Upper lobe of left lung (tissue), 6 donors: ENCODE measurements at regions not wholly inside any gene's neighbourhood (a gene's known extent, or its start where the extent isn't known, plus 50 kb on each side); places are given as distances from the start of the nearest gene placed in this dataset.

Source experiments
- ATAC-seq, 2 donors: fragments of 200-7000 bp; cut with Tn5 transposase; one replicate each; pipeline ENCODE4 v1.9.1; 2022; ENCODE audit warnings: mild to moderate bottlenecking in 2 of 2, moderate library complexity in 2 of 2; ENCODE audit not compliant: low FRiP score in 2 of 2
- DNase-seq, 2 donors: peaks; one replicate each; pipeline ENCODE4 v3.0.0-alpha.2; 2019 to 2020
- H3K27ac ChIP-seq, 4 donors: fragments of 200-600 bp; sonication (generic); one replicate each; pipeline ENCODE4 v1.5.1; 2016 to 2019
- H3K27me3 ChIP-seq, 4 donors: fragments of 200-600 bp; sonication (generic); one replicate each; pipeline ENCODE4 v1.5.1; 2017 to 2019
- H3K36me3 ChIP-seq, 4 donors: fragments of 200-600 bp; sonication (generic); one replicate each; pipeline ENCODE4 v1.5.1; 2016 to 2019
- H3K4me1 ChIP-seq, 4 donors: fragments of 200-600 bp; sonication (generic); one replicate each; pipeline ENCODE4 v1.5.1; 2018 to 2019
- H3K4me3 ChIP-seq, 4 donors: fragments of 200-600 bp; sonication (generic); one replicate each; pipeline ENCODE4 v1.5.1; 2017 to 2019; ENCODE audit warnings: mild to moderate bottlenecking in 2 of 4, moderate library complexity in 1 of 4
- H3K9me3 ChIP-seq, 4 donors: fragments of 200-600 bp; sonication (generic); one replicate each; pipeline ENCODE4 v1.5.1; 2018 to 2019
- CTCF ChIP-seq, 6 experiments: fragments of 450-650 bp in 4 of 6; fragments of 200-600 bp in 2 of 6; sonication (generic) in 2 of 6; IDR thresholded peaks; one replicate each; pipeline ENCODE4 v1.5.1; 2016 to 2019; ENCODE audit warnings: antibody characterized with exemption in 6 of 6
- EP300 ChIP-seq, 4 donors: sonication (generic); formaldehyde crosslinking; IDR thresholded peaks; one replicate each; pipeline ENCODE4 v1.5.1; 2017; ENCODE audit warnings: antibody characterized with exemption in 4 of 4, control low read depth in 2 of 4
- POLR2A ChIP-seq, 4 donors: fragments of 450-650 bp; IDR thresholded peaks; one replicate each; pipeline ENCODE4 v1.5.1; 2016 to 2017; ENCODE audit warnings: antibody characterized with exemption in 4 of 4, mild to moderate bottlenecking in 2 of 4
- POLR2AphosphoS5 ChIP-seq, 2 donors: sonication (generic); formaldehyde crosslinking; IDR thresholded peaks; one replicate each; pipeline ENCODE4 v1.5.1; 2017; ENCODE audit warnings: antibody characterized with exemption in 2 of 2
- WGBS, 2 donors: methylation state at CpG; one replicate each; pipeline ENCODE4 v1.1.5; 2017 to 2018; 5-methylcytosine and 5-hydroxymethylcytosine counted together
- donor health status: DM: no; HTN: no; CAD: no; lungs with moderate emphysema.
- donor health status: DM: no; HTN: yes; CAD: no; lungs with severe emphysema.

GRCh38 chr19:28889941-28890670 is 322.8 kb downstream of the UQCRFS1 start:
- 72 to 75% methylated on average over 13 to 14 of the region's 14 CpGs for WGBS, 2 donors
- no peak overlapping the region for H3K4me3 ChIP-seq
- TF ChIP-seq CTCF (IDR thresholded peaks at IDR 0.05), result no peak
- peak in 1 of 2 donors; percentile 55 for ATAC-seq
- no peaks in the 10 kb centered on the region for H3K36me3 ChIP-seq
- H3K9me3 ChIP-seq, result no peaks in the 10 kb centered on the region
- no peak for DNase-seq
- no peak overlapping the region for H3K27ac ChIP-seq
- no peaks in the 10 kb centered on the region for H3K4me1 ChIP-seq
- H3K27me3 ChIP-seq, result no peaks in the 10 kb centered on the region

- TF ChIP-seq EP300 (IDR thresholded peaks at IDR 0.05), result no peak
- no peak for TF ChIP-seq CTCF (IDR thresholded peaks at IDR 0.05)
- no peak for TF ChIP-seq POLR2AphosphoS5 (IDR thresholded peaks at IDR 0.05)
- TF ChIP-seq POLR2A (IDR thresholded peaks at IDR 0.05), result no peak
- peak in 1 of 2 donors; percentile 74 for DNase-seq
Measured at GRCh38 chr19:28887920-28888618, 324.9 kb downstream of the UQCRFS1 start.

GRCh38 chr19:28886708-28887107 is 326.2 kb downstream of the UQCRFS1 start:
- Histone ChIP-seq H3K9me3 (no peaks in the 10 kb centered on the region), H3K36me3 (no peaks in the 10 kb centered on the region), H3K4me3 (no peak overlapping the region), H3K27ac (no peak overlapping the region), H3K27me3 (no peaks in the 10 kb centered on the region), H3K4me1 (no peaks in the 10 kb centered on the region)
- DNase-seq (no peak), ATAC-seq (no peak)
- no peak for TF ChIP-seq POLR2AphosphoS5 (IDR thresholded peaks at IDR 0.05)
- no peak for TF ChIP-seq POLR2A (IDR thresholded peaks at IDR 0.05)
- TF ChIP-seq EP300 (IDR thresholded peaks at IDR 0.05), result no peak
- TF ChIP-seq CTCF (IDR thresholded peaks at IDR 0.05), result no peak
- WGBS, 2 donors, result 36 to 40% methylated on average over 3 of the region's 3 CpGs

More at GRCh38 chr19:28887920-28888618, 324.9 kb downstream of the UQCRFS1 start:
- H3K27ac ChIP-seq, result no peak overlapping the region
- H3K9me3 ChIP-seq, result no peaks in the 10 kb centered on the region
- WGBS, 2 donors, result 63 to 88% methylated on average over 5 to 12 of the region's 14 CpGs
- no peaks in the 10 kb centered on the region for H3K27me3 ChIP-seq
- H3K4me3 ChIP-seq, result no peak overlapping the region
- no peaks in the 10 kb centered on the region for H3K4me1 ChIP-seq
- no peaks in the 10 kb centered on the region for H3K36me3 ChIP-seq
- ATAC-seq, result no peak

- Histone ChIP-seq H3K9me3 (no peaks in the 10 kb centered on the region), H3K4me1 (no peaks in the 10 kb centered on the region), H3K27ac (no peak overlapping the region), H3K4me3 (no peak overlapping the region), H3K27me3 (no peaks in the 10 kb centered on the region), H3K36me3 (no peaks in the 10 kb centered on the region)
- no peak for ATAC-seq
- 53 to 67% methylated on average over 4 of the region's 4 CpGs for WGBS, 2 donors
- no peak for DNase-seq
- TF ChIP-seq EP300 (IDR thresholded peaks at IDR 0.05), result no peak
- no peak for TF ChIP-seq POLR2A (IDR thresholded peaks at IDR 0.05)
- no peak for TF ChIP-seq POLR2AphosphoS5 (IDR thresholded peaks at IDR 0.05)
- no peak for TF ChIP-seq CTCF (IDR thresholded peaks at IDR 0.05)
Measured at GRCh38 chr19:28885965-28886364, 327.0 kb downstream of the UQCRFS1 start.
